ENCODE measurements at regions not wholly inside any gene's neighbourhood (a gene's known extent, or its start where the extent isn't known, plus 50 kb on each side); places are given as distances from the start of the nearest gene placed in this dataset.

DNA sequence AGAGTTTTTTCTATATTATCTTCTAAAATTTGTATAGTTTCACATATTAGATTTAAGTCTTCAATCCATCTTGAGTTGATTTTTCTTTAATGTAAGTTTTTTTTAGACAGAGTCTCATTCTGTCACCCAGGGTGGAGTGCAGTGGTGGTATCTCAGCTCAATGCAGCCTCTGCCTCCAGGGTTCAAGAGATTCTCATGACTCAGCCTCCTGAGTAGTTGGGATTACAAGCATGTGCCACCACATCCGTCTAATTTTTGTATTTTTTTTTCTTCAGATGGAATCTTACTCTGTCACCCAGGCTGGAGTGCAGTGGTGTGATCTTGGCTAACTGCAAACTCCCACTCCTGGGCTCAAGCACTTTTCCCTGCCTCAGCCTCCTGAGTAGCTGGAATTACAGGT lies 143.4 kb upstream of the ZNF92 start:
- H3K27me3 ChIP-seq, result no peaks in the 10 kb centered on the region
- WGBS, 2 donors, result 49 to 68% methylated on average over 1 of the region's 1 CpG
- DNase-seq, result no peak

GRCh38 chr7:65225422-65226006 lies 148.1 kb upstream of the ZNF92 start:
- TF ChIP-seq, protein P1, sequence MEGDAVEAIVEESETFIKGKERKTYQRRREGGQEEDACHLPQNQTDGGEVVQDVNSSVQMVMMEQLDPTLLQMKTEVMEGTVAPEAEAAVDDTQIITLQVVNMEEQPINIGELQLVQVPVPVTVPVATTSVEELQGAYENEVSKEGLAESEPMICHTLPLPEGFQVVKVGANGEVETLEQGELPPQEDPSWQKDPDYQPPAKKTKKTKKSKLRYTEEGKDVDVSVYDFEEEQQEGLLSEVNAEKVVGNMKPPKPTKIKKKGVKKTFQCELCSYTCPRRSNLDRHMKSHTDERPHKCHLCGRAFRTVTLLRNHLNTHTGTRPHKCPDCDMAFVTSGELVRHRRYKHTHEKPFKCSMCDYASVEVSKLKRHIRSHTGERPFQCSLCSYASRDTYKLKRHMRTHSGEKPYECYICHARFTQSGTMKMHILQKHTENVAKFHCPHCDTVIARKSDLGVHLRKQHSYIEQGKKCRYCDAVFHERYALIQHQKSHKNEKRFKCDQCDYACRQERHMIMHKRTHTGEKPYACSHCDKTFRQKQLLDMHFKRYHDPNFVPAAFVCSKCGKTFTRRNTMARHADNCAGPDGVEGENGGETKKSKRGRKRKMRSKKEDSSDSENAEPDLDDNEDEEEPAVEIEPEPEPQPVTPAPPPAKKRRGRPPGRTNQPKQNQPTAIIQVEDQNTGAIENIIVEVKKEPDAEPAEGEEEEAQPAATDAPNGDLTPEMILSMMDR (IDR thresholded peaks at IDR 0.05), result no peak
- Histone ChIP-seq H3K27me3 (no peaks in the 10 kb centered on the region), H3K4me1 (no peaks in the 10 kb centered on the region), H3K27ac (no peak overlapping the region), H3K9me3 (no peaks in the 10 kb centered on the region), H3K4me3 (no peak overlapping the region), H3K36me3 (no peaks in the 10 kb centered on the region)
- DNase-seq, result no peak
- FAIRE-seq, result no peak
- WGBS, 2 donors, result 84 to 90% methylated on average over 6 of the region's 6 CpGs
- intact Hi-C loops (cut with DNase I), result no loop called here
- ATAC-seq, result no peak

More for the DNA sequence above, 143.4 kb upstream of the ZNF92 start:
- H3K27ac ChIP-seq, result no peak overlapping the region
- ATAC-seq, result no peak
- TF ChIP-seq, protein P1 (IDR thresholded peaks at IDR 0.05), result no peak
- H3K4me1 ChIP-seq, result no peaks in the 10 kb centered on the region
- H3K9me3 ChIP-seq, result no peaks in the 10 kb centered on the region
- H3K4me3 ChIP-seq, result no peak overlapping the region
- no peak for FAIRE-seq
- no peaks in the 10 kb centered on the region for H3K36me3 ChIP-seq
- intact Hi-C loops (cut with DNase I), result no loop called here

DNA sequence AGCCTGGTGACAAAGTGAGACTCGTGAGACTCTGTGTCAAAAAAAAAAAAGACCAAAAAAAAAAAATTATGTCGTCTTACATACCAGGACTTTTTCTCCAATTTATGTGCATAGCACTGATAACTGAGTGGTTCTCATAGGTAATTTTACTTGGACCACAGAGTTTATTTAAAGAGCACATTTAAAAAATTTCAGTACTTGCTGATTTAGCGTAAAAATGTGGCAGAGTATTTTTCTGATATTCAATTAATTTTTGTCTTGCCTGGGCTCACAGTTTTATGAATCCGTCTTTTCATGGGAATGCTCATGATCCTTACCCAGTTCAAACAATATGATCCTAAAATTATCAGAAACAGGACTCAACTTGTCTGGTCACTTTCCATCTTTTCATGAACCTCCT lies 151.0 kb upstream of the ZNF92 start:
- intact Hi-C loops (cut with DNase I), result no loop called here
- FAIRE-seq, result no peak

GRCh38 chr7:65221683-65222082 lies 152.0 kb upstream of the ZNF92 start:
- Histone ChIP-seq H3K27me3 (no peaks in the 10 kb centered on the region), H3K9me3 (no peaks in the 10 kb centered on the region), H3K27ac (no peak overlapping the region), H3K4me3 (no peak overlapping the region), H3K36me3 (no peaks in the 10 kb centered on the region), H3K4me1 (no peaks in the 10 kb centered on the region)
- no peak for FAIRE-seq
- TF ChIP-seq, protein P1 (IDR thresholded peaks at IDR 0.05), result no peak
- DNase-seq, result no peak
- no peak for ATAC-seq
- intact Hi-C loops (cut with DNase I), result no loop called here
- WGBS, 2 donors, result 66 to 79% methylated on average over 3 of the region's 3 CpGs

More for the DNA sequence above, 151.0 kb upstream of the ZNF92 start:
- Histone ChIP-seq H3K4me1 (no peaks in the 10 kb centered on the region), H3K36me3 (no peaks in the 10 kb centered on the region), H3K27ac (no peak overlapping the region), H3K9me3 (no peaks in the 10 kb centered on the region), H3K4me3 (no peak overlapping the region), H3K27me3 (no peaks in the 10 kb centered on the region)
- DNase-seq (no peak), ATAC-seq (no peak)
- 67 to 87% methylated on average over 4 of the region's 4 CpGs for WGBS, 2 donors
- TF ChIP-seq, protein P1 (IDR thresholded peaks at IDR 0.05), result no peak

- H3K9me3 ChIP-seq, result no peaks in the 10 kb centered on the region
- no peak overlapping the region for H3K27ac ChIP-seq
- no peak overlapping the region for H3K4me3 ChIP-seq
- FAIRE-seq, result no peak
- intact Hi-C loops (cut with DNase I), result no loop called here
- H3K4me1 ChIP-seq, result no peaks in the 10 kb centered on the region
- H3K36me3 ChIP-seq, result no peaks in the 10 kb centered on the region
- ATAC-seq, result no peak
- TF ChIP-seq, protein P1 (IDR thresholded peaks at IDR 0.05), result no peak
- DNase-seq, result no peak
- H3K27me3 ChIP-seq, result no peaks in the 10 kb centered on the region
These were observed 154.0 kb upstream of the ZNF92 start for GRCh38 chr7:65219623-65220022.

All from pancreas (tissue), 10 donors.